ENCODE measurements at regions not wholly inside any gene's neighbourhood (a gene's known extent, or its start where the extent isn't known, plus 50 kb on each side); places are given as distances from the start of the nearest gene placed in this dataset.

GRCh38 chr9:68648971-68649370 lies 56.1 kb upstream of the PIP5K1B start:
- DNase-seq = no peak

GRCh38 chr9:68651280-68651893 lies 53.7 kb upstream of the PIP5K1B start:
- DNase-seq = peak; percentile 5

- DNase-seq = peak; percentile 48
These were observed 51.9 kb upstream of the PIP5K1B start for GRCh38 chr9:68653141-68653595.

GRCh38 chr9:68654075-68654474 lies 51.0 kb upstream of the PIP5K1B start:
- DNase-seq = no peak

Measured in stimulated activated CD4-positive, alpha-beta T cell treated with anti-CD3 and anti-CD28 coated beads, Interleukin-1b, Interleukin-23, amount 100 ng/mL, for 48 hours (primary cell).